HL-60 (cell line): ENCODE measurements at regions not wholly inside any gene's neighbourhood (a gene's known extent, or its start where the extent isn't known, plus 50 kb on each side); places are given as distances from the start of the nearest gene placed in this dataset.

Experiments used
- DNase-seq, 2 experiments: peaks; one replicate each; pipeline ENCODE4 v3.0.0-alpha.2; 2010 to 2020; ENCODE audit warnings: low read depth in 1 of 2, low spot score in 1 of 2
- H3K27ac ChIP-seq: fragments of 250-450 bp; sonication (Bioruptor Pico); replicated peaks from 2 replicates; pipeline ENCODE4 v1.5.1; 2020; ENCODE audit warnings: mild to moderate bottlenecking, moderate library complexity
- H3K27me3 ChIP-seq: fragments of 250-450 bp; sonication (Bioruptor Pico); 2 replicates; pipeline ENCODE4 v1.5.1; 2021; ENCODE audit warnings: mild to moderate bottlenecking, moderate library complexity; ENCODE audit not compliant: insufficient read depth, poor library complexity, severe bottlenecking
- H3K4me3 ChIP-seq: replicated peaks from 2 replicates; pipeline ENCODE4 v1.5.1; 2011; ENCODE audit warnings: mild to moderate bottlenecking, control low read depth, low read length; ENCODE audit not compliant: insufficient read depth
- CTCF ChIP-seq: IDR thresholded peaks from one replicate; pipeline ENCODE4 v1.5.1; 2011; ENCODE audit warnings: low read length, control low read depth, inconsistent platforms; ENCODE audit not compliant: insufficient read depth
- GABPA ChIP-seq: IDR thresholded peaks from 2 replicates; pipeline ENCODE4 v1.6.1; 2012; ENCODE audit warnings: low read depth
- POLR2AphosphoS5 ChIP-seq: IDR thresholded peaks from 2 replicates; pipeline ENCODE4 v1.6.1; 2012; ENCODE audit warnings: low read depth
- REST ChIP-seq: IDR thresholded peaks from 2 replicates; pipeline ENCODE4 v1.6.1; 2012; ENCODE audit warnings: low read depth; ENCODE audit not compliant: insufficient replicate concordance
- SPI1 ChIP-seq: IDR thresholded peaks from 2 replicates; pipeline ENCODE4 v1.6.1; 2012; ENCODE audit warnings: low read depth, mild to moderate bottlenecking, borderline replicate concordance

GRCh38 chr13:24097667-24098066 is 62.9 kb upstream of the SPATA13 start:
- Histone ChIP-seq H3K4me3 (no peak overlapping the region), H3K27me3 (no peaks in the 10 kb centered on the region), H3K27ac (no peak overlapping the region)
- DNase-seq = no peak
- TF ChIP-seq POLR2AphosphoS5 = no peak
- TF ChIP-seq REST = no peak
- no peak for TF ChIP-seq CTCF
- no peak for TF ChIP-seq SPI1
- no peak for TF ChIP-seq GABPA

- no peak overlapping the region for H3K4me3 ChIP-seq
- no peak overlapping the region for H3K27ac ChIP-seq
- no peak for DNase-seq
- H3K27me3 ChIP-seq = peaks cover 3% of the 10 kb centered on the region
- TF ChIP-seq REST (no peak), CTCF (no peak), GABPA (no peak), POLR2AphosphoS5 (no peak), SPI1 (no peak)
Observed at GRCh38 chr13:24099490-24099889, 61.0 kb upstream of the SPATA13 start.

- no peak overlapping the region for H3K4me3 ChIP-seq
- DNase-seq = no peak
Observed at GRCh38 chr13:24100188-24100587, 60.3 kb upstream of the SPATA13 start.

More at GRCh38 chr13:24100188-24100587, 60.3 kb upstream of the SPATA13 start:
- H3K27ac ChIP-seq = no peak overlapping the region
- TF ChIP-seq SPI1 (no peak), GABPA (no peak), CTCF (no peak), POLR2AphosphoS5 (no peak), REST (no peak)
- peaks cover 3% of the 10 kb centered on the region for H3K27me3 ChIP-seq
